ENCODE measurements at regions not wholly inside any gene's neighbourhood (a gene's known extent, or its start where the extent isn't known, plus 50 kb on each side); places are given as distances from the start of the nearest gene placed in this dataset.

DNA sequence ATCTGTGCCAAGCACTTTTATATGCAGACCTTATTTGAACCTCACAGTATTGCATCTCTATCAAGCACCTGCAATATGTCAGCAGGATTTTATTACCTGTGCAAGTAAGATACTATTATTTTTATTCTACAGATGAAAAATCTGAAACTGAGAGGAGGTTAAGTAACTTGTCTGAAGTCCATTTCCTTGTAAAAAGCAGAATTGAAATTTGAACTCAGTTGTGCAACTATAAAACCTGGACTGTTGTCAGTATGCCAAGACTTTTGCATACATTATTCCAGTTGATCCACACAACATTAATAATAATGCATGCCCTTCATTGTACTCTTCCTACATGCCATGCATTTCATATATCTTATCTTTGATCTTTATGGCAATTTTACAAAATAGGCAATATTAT lies 82.2 kb upstream of the BRINP1 start:
- H3K27ac ChIP-seq: no peak overlapping the region
- no peaks in the 10 kb centered on the region for H3K36me3 ChIP-seq (ENCODE audit: insufficient read depth in 1 of 2, low read depth in 1 of 2)
- no peak for DNase-seq
- TF ChIP-seq, protein P1, sequence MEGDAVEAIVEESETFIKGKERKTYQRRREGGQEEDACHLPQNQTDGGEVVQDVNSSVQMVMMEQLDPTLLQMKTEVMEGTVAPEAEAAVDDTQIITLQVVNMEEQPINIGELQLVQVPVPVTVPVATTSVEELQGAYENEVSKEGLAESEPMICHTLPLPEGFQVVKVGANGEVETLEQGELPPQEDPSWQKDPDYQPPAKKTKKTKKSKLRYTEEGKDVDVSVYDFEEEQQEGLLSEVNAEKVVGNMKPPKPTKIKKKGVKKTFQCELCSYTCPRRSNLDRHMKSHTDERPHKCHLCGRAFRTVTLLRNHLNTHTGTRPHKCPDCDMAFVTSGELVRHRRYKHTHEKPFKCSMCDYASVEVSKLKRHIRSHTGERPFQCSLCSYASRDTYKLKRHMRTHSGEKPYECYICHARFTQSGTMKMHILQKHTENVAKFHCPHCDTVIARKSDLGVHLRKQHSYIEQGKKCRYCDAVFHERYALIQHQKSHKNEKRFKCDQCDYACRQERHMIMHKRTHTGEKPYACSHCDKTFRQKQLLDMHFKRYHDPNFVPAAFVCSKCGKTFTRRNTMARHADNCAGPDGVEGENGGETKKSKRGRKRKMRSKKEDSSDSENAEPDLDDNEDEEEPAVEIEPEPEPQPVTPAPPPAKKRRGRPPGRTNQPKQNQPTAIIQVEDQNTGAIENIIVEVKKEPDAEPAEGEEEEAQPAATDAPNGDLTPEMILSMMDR (IDR thresholded peaks at IDR 0.05): no peak
- intact Hi-C loops (cut with DNase I): no loop called here
- ATAC-seq: no peak
- H3K4me1 ChIP-seq: no peaks in the 10 kb centered on the region
- H3K4me3 ChIP-seq: no peak overlapping the region
- H3K9me3 ChIP-seq: no peaks in the 10 kb centered on the region
- H3K27me3 ChIP-seq (ENCODE audit: insufficient read depth in 3 of 3, low read length in 2 of 3): no peaks in the 10 kb centered on the region

GRCh38 chr9:119443179-119443578 lies 73.9 kb upstream of the BRINP1 start:
- DNase-seq (no peak), ATAC-seq (no peak)
- WGBS, 3 donors: 42 to 53% (median 43%) methylated on average over 4 of the region's 4 CpGs
- intact Hi-C loops (cut with DNase I): no loop called here
- no peaks in the 10 kb centered on the region for H3K9me3 ChIP-seq
- no peak overlapping the region for H3K27ac ChIP-seq
- H3K36me3 ChIP-seq (ENCODE audit: insufficient read depth in 1 of 2, low read depth in 1 of 2): no peaks in the 10 kb centered on the region
- no peak overlapping the region for H3K4me3 ChIP-seq
- H3K27me3 ChIP-seq (ENCODE audit: insufficient read depth in 3 of 3, low read length in 2 of 3): no peaks in the 10 kb centered on the region
- TF ChIP-seq, protein P1 (IDR thresholded peaks at IDR 0.05): no peak
- H3K4me1 ChIP-seq: no peaks in the 10 kb centered on the region

DNA sequence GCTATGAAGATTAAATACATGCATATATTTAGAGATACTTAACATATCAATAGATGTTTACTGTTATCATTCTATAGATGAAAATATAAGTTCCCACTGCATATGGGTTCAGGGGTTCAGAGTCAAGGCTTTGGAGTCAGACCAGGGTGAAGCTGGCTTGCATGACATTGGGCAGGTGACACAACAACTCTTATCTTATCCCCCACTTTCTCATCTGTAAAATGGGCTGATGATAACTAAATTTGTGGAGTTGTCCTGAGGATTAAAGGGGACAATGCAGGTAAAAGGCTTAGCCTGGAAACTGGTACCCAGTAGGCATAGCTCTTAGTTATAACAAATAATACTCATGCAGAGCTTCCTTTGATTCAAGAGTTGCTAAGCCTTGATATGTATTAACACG lies 72.6 kb upstream of the BRINP1 start:
- Histone ChIP-seq H3K36me3 (ENCODE audit: insufficient read depth in 1 of 2, low read depth in 1 of 2) (no peaks in the 10 kb centered on the region), H3K4me3 (no peak overlapping the region), H3K9me3 (no peaks in the 10 kb centered on the region), H3K4me1 (no peaks in the 10 kb centered on the region), H3K27ac (no peak overlapping the region), H3K27me3 (ENCODE audit: insufficient read depth in 3 of 3, low read length in 2 of 3) (no peaks in the 10 kb centered on the region)
- ATAC-seq: no peak
- intact Hi-C loops (cut with DNase I): no loop called here
- no peak for DNase-seq
- WGBS, 3 donors: 48 to 73% (median 56%) methylated on average over 1 of the region's 1 CpG
- TF ChIP-seq, protein P1 (IDR thresholded peaks at IDR 0.05): no peak

DNA sequence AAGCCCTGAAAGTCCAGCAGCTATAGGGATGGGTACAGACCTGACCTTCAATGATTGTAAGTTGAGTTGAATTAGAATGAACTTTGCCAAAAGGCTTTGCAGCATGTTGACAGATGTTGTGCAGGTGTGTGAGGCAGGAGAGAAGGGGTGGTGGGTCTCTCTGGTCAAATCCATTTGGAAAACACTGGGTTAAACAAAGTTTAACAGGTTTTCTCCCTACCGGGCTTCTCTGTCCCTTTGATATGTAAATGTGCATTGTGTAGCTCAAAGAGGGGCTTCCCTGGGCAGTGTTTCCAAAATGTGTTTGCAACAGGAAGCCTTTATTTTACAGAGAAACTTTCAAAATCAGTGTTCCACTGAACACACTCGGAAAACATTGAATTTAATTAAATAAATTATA lies 72.1 kb upstream of the BRINP1 start:
- H3K9me3 ChIP-seq: no peaks in the 10 kb centered on the region
- H3K36me3 ChIP-seq (ENCODE audit: insufficient read depth in 1 of 2, low read depth in 1 of 2): no peaks in the 10 kb centered on the region
- intact Hi-C loops (cut with DNase I): no loop called here
- no peaks in the 10 kb centered on the region for H3K4me1 ChIP-seq
- 16 to 20% (median 19%) methylated on average over 2 of the region's 2 CpGs for WGBS, 3 donors
- TF ChIP-seq, protein P1 (IDR thresholded peaks at IDR 0.05): no peak
- no peak overlapping the region for H3K4me3 ChIP-seq
- H3K27ac ChIP-seq: no peak overlapping the region
- H3K27me3 ChIP-seq (ENCODE audit: insufficient read depth in 3 of 3, low read length in 2 of 3): no peaks in the 10 kb centered on the region
- no peak for ATAC-seq
- no peak for DNase-seq

GRCh38 chr9:119436261-119436660 lies 67.0 kb upstream of the BRINP1 start:
- no peak overlapping the region for H3K4me3 ChIP-seq
- H3K27me3 ChIP-seq (ENCODE audit: insufficient read depth in 3 of 3, low read length in 2 of 3): no peaks in the 10 kb centered on the region
- ATAC-seq: no peak
- intact Hi-C loops (cut with DNase I): no loop called here
- TF ChIP-seq, protein P1 (IDR thresholded peaks at IDR 0.05): no peak
- H3K4me1 ChIP-seq: no peaks in the 10 kb centered on the region
- WGBS, 3 donors: 77 to 80% (median 79%) methylated on average over 2 of the region's 2 CpGs
- DNase-seq: no peak
- no peaks in the 10 kb centered on the region for H3K36me3 ChIP-seq (ENCODE audit: insufficient read depth in 1 of 2, low read depth in 1 of 2)
- H3K9me3 ChIP-seq: peaks cover 4% of the 10 kb centered on the region
- no peak overlapping the region for H3K27ac ChIP-seq

Data from psoas muscle (tissue), 7 donors.